RPMI8226 (cell line): ENCODE measurements at regions not wholly inside any gene's neighbourhood (a gene's known extent, or its start where the extent isn't known, plus 50 kb on each side); places are given as distances from the start of the nearest gene placed in this dataset.
A peak's percentile ranks its signal among the peaks of the same experiment; 100 is the strongest.
"Not testable (repeated sequence)": the region's sequence is repeated elsewhere in the genome, so short reads cannot be mapped to it uniquely, and the experiment has no call there.

Experiments
- DNase-seq: peaks from one replicate; pipeline ENCODE4 v3.0.0-alpha.2; 2015

- DNase-seq: not testable (repeated sequence)
Observed at GRCh38 chr2:87468429-87468981, 279.4 kb upstream of the PLGLB2 start.

DNA sequence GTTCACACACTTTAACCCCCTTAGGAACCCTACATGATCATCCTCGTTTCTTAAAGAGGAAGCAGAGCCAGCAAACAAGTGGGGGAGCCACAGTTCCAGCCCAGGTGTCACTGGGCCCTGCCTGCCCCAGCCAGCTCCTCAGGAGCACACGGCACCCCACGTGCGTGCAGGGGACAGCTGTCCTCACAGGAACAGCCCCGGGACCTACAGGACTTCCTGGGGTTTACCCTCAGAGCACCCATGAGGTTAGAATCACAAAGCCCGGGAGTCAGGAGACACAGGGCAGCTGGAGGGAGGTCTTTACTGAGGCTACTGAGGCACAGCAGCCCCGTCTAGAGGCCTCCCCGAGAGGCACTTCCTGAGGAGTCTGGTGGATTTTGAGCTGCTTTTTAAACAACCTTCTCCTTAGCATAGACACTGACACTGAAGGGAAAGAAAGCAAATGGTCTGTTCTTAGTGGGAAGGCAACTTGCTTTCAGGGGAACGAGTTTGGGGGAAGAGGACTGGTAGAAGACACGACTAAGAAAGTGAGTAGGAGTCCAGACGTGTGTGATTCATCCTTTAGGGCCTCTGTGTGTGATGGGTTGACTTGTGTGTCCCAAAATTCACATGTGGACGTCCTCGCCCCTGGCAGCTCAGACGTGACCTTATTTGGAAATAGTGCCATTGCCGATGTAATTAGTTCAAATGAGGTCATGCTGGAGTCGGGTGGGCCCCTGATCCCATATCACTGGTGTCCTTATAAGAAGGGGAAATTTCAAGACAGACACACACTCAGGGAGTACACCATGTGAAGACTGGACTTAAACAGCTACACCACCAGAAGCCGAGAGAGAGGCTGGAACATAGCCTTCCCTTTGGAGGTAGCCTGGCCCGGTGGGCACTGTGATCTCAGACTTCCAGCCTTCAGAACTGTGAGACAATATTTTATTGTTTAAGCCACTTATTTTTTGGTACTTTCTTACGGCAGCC lies 278.4 kb upstream of the PLGLB2 start:
- peak; percentile 57 for DNase-seq

GRCh38 chr2:87470381-87471380 lies 277.2 kb upstream of the PLGLB2 start:
- not testable (repeated sequence) for DNase-seq

GRCh38 chr2:87471478-87471877 lies 276.4 kb upstream of the PLGLB2 start:
- not testable (repeated sequence) for DNase-seq

- not testable (repeated sequence) for DNase-seq
Observed at GRCh38 chr2:87476223-87476872, 271.5 kb upstream of the PLGLB2 start.

- not testable (repeated sequence) for DNase-seq
Observed at GRCh38 chr2:87476936-87477335, 271.0 kb upstream of the PLGLB2 start.

- not testable (repeated sequence) for DNase-seq
Observed at GRCh38 chr2:87477669-87478428, 270.0 kb upstream of the PLGLB2 start.

- not testable (repeated sequence) for DNase-seq
Observed at GRCh38 chr2:87478911-87479310, 269.0 kb upstream of the PLGLB2 start.

- DNase-seq: peak; percentile 21
Observed at GRCh38 chr2:87483093-87483680, 264.7 kb upstream of the PLGLB2 start.

DNA sequence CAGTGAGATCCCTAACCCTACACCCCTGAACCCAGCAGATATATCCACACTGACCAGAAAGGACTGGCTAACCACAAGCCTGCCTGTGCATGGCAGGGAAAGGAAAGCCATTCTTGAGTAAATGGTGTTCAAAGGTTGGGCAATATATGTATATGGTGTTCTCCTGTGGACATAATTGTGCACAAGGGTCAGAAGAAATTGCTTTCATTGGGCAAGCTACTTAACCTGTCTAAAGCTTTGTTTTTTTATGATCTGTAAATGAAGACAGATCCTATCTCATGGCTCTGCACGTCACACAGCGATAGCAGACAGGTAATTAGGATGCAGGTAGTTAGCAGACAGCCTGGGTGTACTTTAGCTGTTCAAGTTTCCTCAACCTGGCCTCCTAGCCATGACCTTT lies 263.5 kb upstream of the PLGLB2 start:
- not testable (repeated sequence) for DNase-seq

- DNase-seq: not testable (repeated sequence)
Observed at GRCh38 chr2:87485455-87485854, 262.4 kb upstream of the PLGLB2 start.

- not testable (repeated sequence) for DNase-seq
Observed at GRCh38 chr2:87485884-87486283, 262.0 kb upstream of the PLGLB2 start.

DNA sequence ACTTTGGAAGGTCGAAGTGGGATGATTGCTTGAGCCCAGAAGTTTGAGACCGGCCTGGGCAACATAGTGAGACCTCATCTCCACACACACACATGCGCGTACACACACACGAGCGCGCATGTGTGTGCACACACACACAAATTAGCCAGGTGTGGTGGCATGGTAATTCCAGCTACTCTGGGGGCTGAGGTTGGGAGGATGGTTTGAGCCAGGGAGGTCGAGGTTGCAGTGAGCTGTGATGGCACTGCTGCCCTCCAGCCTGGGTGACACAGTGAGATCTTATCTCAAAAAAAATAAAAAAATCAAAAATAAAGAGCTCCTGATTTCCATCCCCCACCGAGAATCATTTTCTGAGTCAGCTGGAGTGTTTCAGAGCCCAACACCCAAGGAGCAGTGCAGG lies 261.5 kb upstream of the PLGLB2 start:
- peak; percentile 40 for DNase-seq

GRCh38 chr2:87488021-87488420 lies 259.9 kb upstream of the PLGLB2 start:
- not testable (repeated sequence) for DNase-seq

- not testable (repeated sequence) for DNase-seq
Observed at GRCh38 chr2:87488991-87489390, 258.9 kb upstream of the PLGLB2 start.

- DNase-seq: not testable (repeated sequence)
Observed at GRCh38 chr2:87494846-87495245, 253.0 kb upstream of the PLGLB2 start.

DNA sequence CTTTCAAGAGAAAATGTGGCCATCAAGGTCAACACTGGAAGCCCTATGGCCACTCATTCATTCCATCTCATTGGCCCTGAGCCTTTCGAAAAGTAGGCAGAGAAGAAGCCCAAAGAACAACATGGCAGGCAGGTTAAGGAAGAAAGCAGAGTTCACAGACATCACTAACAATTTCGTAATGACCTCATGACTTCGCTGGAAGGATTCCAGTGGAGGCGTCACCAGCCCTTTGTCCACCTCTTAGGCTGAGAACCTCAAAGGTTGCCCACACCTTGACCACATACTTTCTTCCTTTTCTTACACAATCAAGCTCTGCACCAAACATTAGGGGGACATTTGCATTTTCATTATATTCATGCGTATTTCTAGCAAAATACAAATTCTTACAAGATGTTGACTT lies 252.4 kb upstream of the PLGLB2 start:
- DNase-seq: not testable (repeated sequence)

DNA sequence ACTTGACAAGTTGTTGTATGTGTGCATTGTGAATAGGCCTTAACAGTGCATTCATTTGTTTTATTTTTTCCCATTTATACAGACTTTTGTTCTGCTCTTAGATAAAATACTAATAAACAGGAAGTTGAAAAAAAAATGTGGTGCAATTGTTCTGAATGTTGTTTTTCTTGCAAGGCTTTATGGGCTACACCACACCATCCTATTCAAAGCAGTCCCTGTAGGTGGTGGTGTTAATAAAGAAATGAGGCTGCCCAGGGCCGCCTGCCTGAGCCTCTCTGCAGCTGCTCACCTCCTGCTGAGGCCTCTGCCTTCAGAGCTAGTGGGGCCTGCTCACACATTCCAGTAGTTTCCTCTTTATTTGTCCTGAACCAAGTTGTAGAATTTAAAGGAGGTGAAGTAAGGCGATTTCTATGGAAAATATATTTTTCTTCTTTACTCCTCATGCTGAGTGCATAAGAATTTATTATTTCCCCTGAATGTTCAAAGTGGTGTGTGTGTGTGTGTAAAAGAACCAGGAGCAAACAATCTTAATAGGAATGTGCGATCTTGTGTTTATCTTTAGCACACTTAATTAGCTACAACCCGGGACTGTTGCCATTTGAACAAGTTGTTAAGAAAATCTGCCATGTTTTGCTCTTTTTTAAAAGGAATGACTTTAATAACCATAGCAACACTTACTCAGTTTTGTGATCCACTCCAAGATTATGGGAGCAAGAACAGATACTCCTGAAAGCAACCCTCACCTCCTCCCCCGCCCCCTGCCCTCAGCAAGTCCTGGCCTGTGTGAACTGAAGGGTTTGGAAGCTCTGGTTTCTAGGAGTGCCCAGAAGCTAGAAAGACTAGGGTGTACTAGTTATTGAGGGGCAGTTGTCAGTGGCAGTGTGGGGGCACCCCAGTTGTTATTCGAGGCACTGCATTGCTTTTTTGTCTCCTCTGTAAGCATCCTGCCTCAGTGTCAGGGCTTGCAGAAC lies 251.6 kb upstream of the PLGLB2 start:
- DNase-seq: peak; percentile 22

- DNase-seq: not testable (repeated sequence)
Observed at GRCh38 chr2:87497135-87497534, 250.8 kb upstream of the PLGLB2 start.

- peak; percentile 23 for DNase-seq
Observed at GRCh38 chr2:87497700-87498099, 250.2 kb upstream of the PLGLB2 start.
